ENCODE measurements at regions not wholly inside any gene's neighbourhood (a gene's known extent, or its start where the extent isn't known, plus 50 kb on each side); places are given as distances from the start of the nearest gene placed in this dataset.

DNA sequence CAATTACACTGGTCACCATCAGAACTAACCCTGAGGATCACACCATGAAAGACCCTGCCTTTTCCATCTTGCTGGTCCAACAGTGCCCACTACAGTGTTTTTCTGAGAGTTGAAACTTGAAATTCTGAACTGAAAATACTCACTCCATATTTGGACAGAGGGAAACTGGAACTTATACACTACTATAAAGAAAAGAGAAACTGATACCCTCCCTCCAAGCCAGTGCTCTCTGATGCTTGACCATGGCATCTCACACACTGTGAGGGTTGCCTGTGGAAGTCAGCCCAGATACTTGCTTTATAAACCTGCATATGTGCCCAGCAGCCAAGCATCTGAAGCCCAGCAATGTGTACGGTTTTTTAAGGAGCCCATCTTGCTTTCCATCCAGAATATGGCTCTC lies 108.7 kb downstream of the FOXA2 start:
- dilution Hi-C loops (cut with MboI; ENCODE audit: extremely low pct_ligation_motif_present, low sequenced_read_pairs), result no loop called here

DNA sequence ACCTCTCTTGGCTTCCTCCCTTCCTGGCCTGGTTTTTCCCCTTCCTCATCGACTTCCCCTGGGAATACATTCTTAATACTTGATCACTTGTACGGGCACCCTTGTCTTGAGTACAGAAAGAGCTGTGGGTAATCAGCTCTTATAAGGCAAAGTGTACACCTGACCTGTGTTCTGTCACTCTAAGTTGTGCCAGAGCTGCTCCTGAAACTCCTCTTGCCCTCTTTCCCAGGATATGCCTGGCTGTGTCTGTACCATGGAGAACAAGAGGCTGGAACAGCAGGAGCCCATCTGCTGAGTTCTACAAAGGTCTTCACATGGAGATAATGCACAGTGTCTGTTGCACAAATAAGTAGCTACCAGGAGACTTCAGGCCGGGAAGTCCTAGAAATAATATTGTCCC lies 110.1 kb downstream of the FOXA2 start:
- dilution Hi-C loops (cut with MboI; ENCODE audit: extremely low pct_ligation_motif_present, low sequenced_read_pairs), result no loop called here
- no peak for TF ChIP-seq EZH2 (IDR thresholded peaks at IDR 0.05; ENCODE audit: low read length)
- TF ChIP-seq, protein P1, sequence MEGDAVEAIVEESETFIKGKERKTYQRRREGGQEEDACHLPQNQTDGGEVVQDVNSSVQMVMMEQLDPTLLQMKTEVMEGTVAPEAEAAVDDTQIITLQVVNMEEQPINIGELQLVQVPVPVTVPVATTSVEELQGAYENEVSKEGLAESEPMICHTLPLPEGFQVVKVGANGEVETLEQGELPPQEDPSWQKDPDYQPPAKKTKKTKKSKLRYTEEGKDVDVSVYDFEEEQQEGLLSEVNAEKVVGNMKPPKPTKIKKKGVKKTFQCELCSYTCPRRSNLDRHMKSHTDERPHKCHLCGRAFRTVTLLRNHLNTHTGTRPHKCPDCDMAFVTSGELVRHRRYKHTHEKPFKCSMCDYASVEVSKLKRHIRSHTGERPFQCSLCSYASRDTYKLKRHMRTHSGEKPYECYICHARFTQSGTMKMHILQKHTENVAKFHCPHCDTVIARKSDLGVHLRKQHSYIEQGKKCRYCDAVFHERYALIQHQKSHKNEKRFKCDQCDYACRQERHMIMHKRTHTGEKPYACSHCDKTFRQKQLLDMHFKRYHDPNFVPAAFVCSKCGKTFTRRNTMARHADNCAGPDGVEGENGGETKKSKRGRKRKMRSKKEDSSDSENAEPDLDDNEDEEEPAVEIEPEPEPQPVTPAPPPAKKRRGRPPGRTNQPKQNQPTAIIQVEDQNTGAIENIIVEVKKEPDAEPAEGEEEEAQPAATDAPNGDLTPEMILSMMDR (optimal IDR thresholded peaks at IDR 0.05 in 1 of 3, IDR thresholded peaks at IDR 0.05 in 1 of 3, conservative IDR thresholded peaks at IDR 0.05 in 1 of 3; ENCODE audit: extremely low read depth in 1 of 3, insufficient read depth in 2 of 3, low read length in 3 of 3), result no peak

More for the DNA sequence above, 108.7 kb downstream of the FOXA2 start:
- no peak for DNase-seq (ENCODE audit: low read depth, low spot score)
- Histone ChIP-seq H3K27me3 (ENCODE audit: control insufficient read depth, extremely low read depth, insufficient read depth, low read length) (no peaks in the 10 kb centered on the region), H3K4me2 (ENCODE audit: control insufficient read depth, extremely low read depth, insufficient read depth, low read depth, low read length) (no peak overlapping the region), H3K4me3 (ENCODE audit: control insufficient read depth in 2 of 3, extremely low read depth in 1 of 3, insufficient read depth in 2 of 3, low read depth in 1 of 3, low read length in 3 of 3) (no peak overlapping the region), H3K79me2 (ENCODE audit: control insufficient read depth, insufficient read depth, low read length) (no peaks in the 10 kb centered on the region), H3K4me1 (ENCODE audit: control insufficient read depth, extremely low read depth, insufficient read depth, low read length) (no peaks in the 10 kb centered on the region), H3K36me3 (ENCODE audit: control insufficient read depth in 2 of 2, extremely low read depth in 1 of 2, insufficient read depth in 2 of 2, low read length in 2 of 2) (no peaks in the 10 kb centered on the region), H3K9ac (ENCODE audit: control insufficient read depth, extremely low read depth, insufficient read depth, low read length) (no peak overlapping the region), H3K27ac (ENCODE audit: control insufficient read depth, insufficient read depth, low read length) (no peak overlapping the region), H3K9me1 (ENCODE audit: control insufficient read depth, extremely low read depth, insufficient read depth, low read length) (no peaks in the 10 kb centered on the region), H2AFZ (ENCODE audit: control insufficient read depth, low read length) (no peak overlapping the region), H3K9me3 (ENCODE audit: control insufficient read depth, low read depth, low read length) (no peaks in the 10 kb centered on the region), H4K20me1 (ENCODE audit: control insufficient read depth, extremely low read depth, insufficient read depth, low read length) (no peaks in the 10 kb centered on the region)
- TF ChIP-seq, protein P1 (optimal IDR thresholded peaks at IDR 0.05 in 1 of 3, IDR thresholded peaks at IDR 0.05 in 1 of 3, conservative IDR thresholded peaks at IDR 0.05 in 1 of 3; ENCODE audit: extremely low read depth in 1 of 3, insufficient read depth in 2 of 3, low read length in 3 of 3), result no peak
- no peak for TF ChIP-seq EZH2 (IDR thresholded peaks at IDR 0.05; ENCODE audit: low read length)
- no peak for FAIRE-seq

More for the DNA sequence above, 110.1 kb downstream of the FOXA2 start:
- no peaks in the 10 kb centered on the region for H3K36me3 ChIP-seq (ENCODE audit: control insufficient read depth in 2 of 2, extremely low read depth in 1 of 2, insufficient read depth in 2 of 2, low read length in 2 of 2)
- no peak overlapping the region for H3K27ac ChIP-seq (ENCODE audit: control insufficient read depth, insufficient read depth, low read length)
- no peak overlapping the region for H3K4me3 ChIP-seq (ENCODE audit: control insufficient read depth in 2 of 3, extremely low read depth in 1 of 3, insufficient read depth in 2 of 3, low read depth in 1 of 3, low read length in 3 of 3)
- DNase-seq (ENCODE audit: low read depth, low spot score) (no peak), FAIRE-seq (no peak)
- H3K4me2 ChIP-seq (ENCODE audit: control insufficient read depth, extremely low read depth, insufficient read depth, low read depth, low read length), result no peak overlapping the region
- no peaks in the 10 kb centered on the region for H3K9me1 ChIP-seq (ENCODE audit: control insufficient read depth, extremely low read depth, insufficient read depth, low read length)
- no peaks in the 10 kb centered on the region for H3K79me2 ChIP-seq (ENCODE audit: control insufficient read depth, insufficient read depth, low read length)
- no peaks in the 10 kb centered on the region for H3K9me3 ChIP-seq (ENCODE audit: control insufficient read depth, low read depth, low read length)
- no peaks in the 10 kb centered on the region for H4K20me1 ChIP-seq (ENCODE audit: control insufficient read depth, extremely low read depth, insufficient read depth, low read length)
- H3K27me3 ChIP-seq (ENCODE audit: control insufficient read depth, extremely low read depth, insufficient read depth, low read length), result no peaks in the 10 kb centered on the region
- no peak overlapping the region for H2AFZ ChIP-seq (ENCODE audit: control insufficient read depth, low read length)
- H3K9ac ChIP-seq (ENCODE audit: control insufficient read depth, extremely low read depth, insufficient read depth, low read length), result no peak overlapping the region
- H3K4me1 ChIP-seq (ENCODE audit: control insufficient read depth, extremely low read depth, insufficient read depth, low read length), result no peaks in the 10 kb centered on the region
